Heart left ventricle (tissue), 16 donors: ENCODE measurements at regions not wholly inside any gene's neighbourhood (a gene's known extent, or its start where the extent isn't known, plus 50 kb on each side); places are given as distances from the start of the nearest gene placed in this dataset.

Source experiments
- ATAC-seq, 4 donors: fragments of 200-7000 bp; cut with Tn5 transposase; one replicate each; pipeline ENCODE4 v1.9.1; 2020 to 2022; ENCODE audit warnings: moderate library complexity in 4 of 4, mild to moderate bottlenecking in 3 of 4, moderate number of reproducible peaks in 1 of 4
- DNase-seq, 5 donors: peaks; one replicate each; pipeline ENCODE4 v3.0.0-alpha.2; 2020
- H3K27ac ChIP-seq, 12 donors: fragments of 200-600 bp; sonication (generic) in 4 of 12; one replicate each; pipeline versions ENCODE4 v1.5.0 to v1.8.0; 2016 to 2022; ENCODE audit warnings: mild to moderate bottlenecking in 2 of 12
- H3K27me3 ChIP-seq, 9 donors: fragments of 200-600 bp; sonication (generic) in 2 of 9; one replicate each; pipeline versions ENCODE4 v1.5.1 to v1.8.0; 2016 to 2022; ENCODE audit warnings: mild to moderate bottlenecking in 3 of 9
- H3K36me3 ChIP-seq, 9 donors: fragments of 200-600 bp; sonication (generic) in 2 of 9; one replicate each; pipeline versions ENCODE4 v1.5.0 to v1.8.0; 2018 to 2022; ENCODE audit warnings: mild to moderate bottlenecking in 2 of 9
- H3K4me1 ChIP-seq, 12 donors: fragments of 200-600 bp; sonication (generic) in 4 of 12; one replicate each; pipeline versions ENCODE4 v1.5.0 to v1.8.0; 2016 to 2022; ENCODE audit warnings: mild to moderate bottlenecking in 3 of 12
- H3K4me3 ChIP-seq, 12 donors: fragments of 200-600 bp; sonication (generic) in 4 of 12; one replicate each; pipeline versions ENCODE4 v1.5.0 to v1.8.0; 2017 to 2022; ENCODE audit warnings: mild to moderate bottlenecking in 9 of 12, moderate library complexity in 4 of 12
- H3K9me3 ChIP-seq, 12 donors: fragments of 200-600 bp; sonication (generic) in 4 of 12; one replicate each; pipeline versions ENCODE4 v1.5.0 to v1.8.0; 2016 to 2022; ENCODE audit warnings: mild to moderate bottlenecking in 1 of 12
- POLR2A ChIP-seq, 2 donors: fragments of 450-650 bp; IDR thresholded peaks; one replicate each; pipeline ENCODE4 v1.6.1; 2017; ENCODE audit warnings: antibody characterized with exemption in 2 of 2, mild to moderate bottlenecking in 2 of 2, moderate library complexity in 2 of 2
- WGBS, 4 donors: extraction: QIAGEN DNeasy Blood & Tissue Kit in 2 of 4; methylation state at CpG; one replicate each; pipeline versions ENCODE4 v1.1.5 to v1.1.7; 2013 to 2018; 5-methylcytosine and 5-hydroxymethylcytosine counted together
- intact Hi-C, 10 donors: fragments of 100-400 bp; cut with DNase I; formaldehyde crosslinking; loops; one replicate each; pipeline versions ENCODE4 v1.11.1 to v1.14.2; 2022
- TF ChIP-seq, protein P1 (sequence below), 12 donors: fragments of 200-600 bp; sonication (generic) in 4 of 12; IDR thresholded peaks; one replicate each; pipeline versions ENCODE4 v1.5.0 to v1.8.0; 2018 to 2022; ENCODE audit warnings: antibody characterized with exemption in 12 of 12, mild to moderate bottlenecking in 5 of 12
- donor health status: ischemic (EF 13 %, LVEDD 7.1; RV severe dilation, severe dysfunction).
- donor health status: healthy with polysubstance abuse.
- donor health status: DM: no; HTN: yes; CAD: no.
- donor health status: DM: no; HTN: no; CAD: no.
- donor health status: ischemic (EF 25% LVEDD 6.9; RV normal size, moderate dysfunction).
- donor health status: ischemic (EF 25% LVEDD 5.7; RV mildly dilated, moderate dysfunction).
- donor health status: healthy.
- donor health status: DM: yes; HTN: yes; CAD: no.
- donor health status: ischemic (EF 35%, LVEDD 5.7; RV mildly dilated, moderate dysfunction).
- donor health status: nonischemic (EF 11% LVEDD 7.7; RV severe dilation, severe dysfunction).
- donor health status: DM: yes; HTN: yes; CAD: no.
- donor health status: PGD.
- donor health status: ischemic (EF 29% LVEDD 5.4; RV normal size, mild dysfunction).
- donor health status: nonischemic (EF 23%, LVEDD 6.1; RV moderate dilation, normal function).

DNA sequence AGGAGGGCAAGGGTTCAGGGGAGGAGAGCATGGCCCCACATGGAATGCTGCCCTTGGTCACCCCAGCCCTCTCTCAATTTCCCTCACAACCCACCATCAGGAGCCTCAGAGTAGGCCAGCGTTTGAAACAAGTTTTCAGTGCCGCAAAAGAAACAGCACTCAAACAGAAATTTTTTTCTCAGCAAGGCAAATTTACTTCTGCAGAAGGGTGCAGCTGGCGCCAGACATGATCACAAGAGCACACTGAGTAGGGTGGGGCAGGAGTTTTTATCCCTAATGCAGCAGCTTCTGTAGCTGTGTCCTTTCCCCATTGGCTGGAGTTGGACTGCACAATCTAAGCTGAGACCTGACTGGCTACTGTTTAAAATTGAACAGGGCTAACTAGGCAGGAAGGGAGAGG is 287.8 kb upstream of the CDYL start:
- no peak for TF ChIP-seq POLR2A (IDR thresholded peaks at IDR 0.05)
- TF ChIP-seq, protein P1, sequence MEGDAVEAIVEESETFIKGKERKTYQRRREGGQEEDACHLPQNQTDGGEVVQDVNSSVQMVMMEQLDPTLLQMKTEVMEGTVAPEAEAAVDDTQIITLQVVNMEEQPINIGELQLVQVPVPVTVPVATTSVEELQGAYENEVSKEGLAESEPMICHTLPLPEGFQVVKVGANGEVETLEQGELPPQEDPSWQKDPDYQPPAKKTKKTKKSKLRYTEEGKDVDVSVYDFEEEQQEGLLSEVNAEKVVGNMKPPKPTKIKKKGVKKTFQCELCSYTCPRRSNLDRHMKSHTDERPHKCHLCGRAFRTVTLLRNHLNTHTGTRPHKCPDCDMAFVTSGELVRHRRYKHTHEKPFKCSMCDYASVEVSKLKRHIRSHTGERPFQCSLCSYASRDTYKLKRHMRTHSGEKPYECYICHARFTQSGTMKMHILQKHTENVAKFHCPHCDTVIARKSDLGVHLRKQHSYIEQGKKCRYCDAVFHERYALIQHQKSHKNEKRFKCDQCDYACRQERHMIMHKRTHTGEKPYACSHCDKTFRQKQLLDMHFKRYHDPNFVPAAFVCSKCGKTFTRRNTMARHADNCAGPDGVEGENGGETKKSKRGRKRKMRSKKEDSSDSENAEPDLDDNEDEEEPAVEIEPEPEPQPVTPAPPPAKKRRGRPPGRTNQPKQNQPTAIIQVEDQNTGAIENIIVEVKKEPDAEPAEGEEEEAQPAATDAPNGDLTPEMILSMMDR (IDR thresholded peaks at IDR 0.05): no peak
- Histone ChIP-seq H3K27me3 (no peaks in the 10 kb centered on the region), H3K36me3 (no peaks in the 10 kb centered on the region), H3K9me3 (peaks cover 0 to 22% (median 15%) of the 10 kb centered on the region in 12 donors), H3K4me1 (no peaks in the 10 kb centered on the region), H3K4me3 (no peak overlapping the region), H3K27ac (no peak overlapping the region)
- intact Hi-C loops: loop anchor here in 1 of 10 donors (10.0 kb wide), 1 partner anchor 446 kb away; no protein-coding TSS in a partner anchor
- no peak for DNase-seq
- 96 to 100% (median 98%) methylated on average over 3 of the region's 3 CpGs for WGBS, 4 donors
- ATAC-seq: no peak

DNA sequence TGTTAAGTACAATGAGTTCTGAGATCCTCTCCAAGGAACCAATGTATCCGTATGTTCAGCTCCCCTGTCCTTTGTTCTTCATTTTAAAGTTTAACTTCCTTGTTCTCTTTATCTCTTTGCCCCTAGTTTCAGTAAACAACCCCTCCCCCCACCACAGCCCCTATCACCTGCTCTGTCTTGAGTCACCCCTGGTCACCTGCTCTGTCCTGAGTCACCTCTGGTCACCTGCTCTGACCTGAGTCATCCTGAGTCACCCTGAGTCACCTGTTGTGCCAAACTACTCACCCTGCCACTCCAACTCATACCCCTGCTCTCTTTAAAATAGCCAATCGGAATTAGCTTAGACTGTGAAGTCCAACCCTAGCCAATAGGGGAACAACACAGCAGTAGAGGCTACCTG is 288.7 kb upstream of the CDYL start:
- ATAC-seq (no peak), DNase-seq (no peak)
- TF ChIP-seq, protein P1 (IDR thresholded peaks at IDR 0.05): no peak
- no peak for TF ChIP-seq POLR2A (IDR thresholded peaks at IDR 0.05)
- no peaks in the 10 kb centered on the region for H3K27me3 ChIP-seq
- 93 to 97% (median 95%) methylated on average over 2 of the region's 2 CpGs for WGBS, 4 donors
- intact Hi-C loops: loop anchor here in 1 of 10 donors (10.0 kb wide), 1 partner anchor 447 kb away; no protein-coding TSS in a partner anchor
- peaks cover 0 to 22% (median 15%) of the 10 kb centered on the region in 12 donors for H3K9me3 ChIP-seq
- H3K4me3 ChIP-seq: no peak overlapping the region
- H3K36me3 ChIP-seq: no peaks in the 10 kb centered on the region
- no peaks in the 10 kb centered on the region for H3K4me1 ChIP-seq
- no peak overlapping the region for H3K27ac ChIP-seq

DNA sequence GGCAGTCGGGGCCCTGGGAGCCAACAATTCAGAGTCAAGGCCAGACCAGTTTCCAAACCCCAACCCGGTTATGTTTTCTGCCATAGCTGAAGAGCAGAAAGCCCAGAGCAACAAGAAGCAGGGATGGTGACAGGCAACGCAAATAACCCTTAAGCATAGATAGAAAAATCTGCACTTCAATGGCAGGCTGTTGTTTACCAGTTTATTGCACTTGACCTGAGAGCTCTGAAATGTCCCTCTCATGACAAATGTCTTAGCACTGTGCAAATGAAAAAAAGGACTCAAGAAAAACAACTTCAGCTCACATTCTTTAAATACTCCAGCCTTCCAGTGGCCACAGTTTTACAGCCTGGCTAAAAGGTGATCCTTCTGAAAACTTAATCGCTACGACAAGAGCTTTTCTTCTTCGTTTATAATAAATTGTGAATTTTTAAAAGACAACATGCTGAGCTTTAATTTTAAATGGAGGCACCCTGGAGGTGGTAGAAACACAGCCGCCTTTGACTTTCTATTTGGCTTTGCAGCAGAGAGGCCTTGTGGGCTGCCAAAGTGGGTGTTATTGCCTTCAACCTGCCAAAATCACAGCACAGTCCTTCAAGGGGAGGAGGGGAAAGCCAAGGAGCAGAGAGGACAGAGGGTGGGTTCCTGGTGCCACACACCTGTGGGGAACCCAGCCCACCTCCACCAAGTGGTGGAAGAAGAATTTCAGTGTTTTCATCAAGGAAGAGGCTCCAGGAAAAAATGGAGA is 289.5 kb upstream of the CDYL start:
- Histone ChIP-seq H3K4me3 (no peak overlapping the region), H3K27ac (no peak overlapping the region), H3K9me3 (peaks cover 0 to 22% (median 15%) of the 10 kb centered on the region in 12 donors), H3K36me3 (no peaks in the 10 kb centered on the region), H3K27me3 (no peaks in the 10 kb centered on the region), H3K4me1 (no peaks in the 10 kb centered on the region)
- ATAC-seq: no peak
- no peak for DNase-seq
- intact Hi-C loops: loop anchor here in 1 of 10 donors (10.0 kb wide), 1 partner anchor 448 kb away; no protein-coding TSS in a partner anchor
- TF ChIP-seq, protein P1 (IDR thresholded peaks at IDR 0.05): no peak
- TF ChIP-seq POLR2A (IDR thresholded peaks at IDR 0.05): no peak
- 73 to 84% (median 82%) methylated on average over 6 to 7 of the region's 7 CpGs for WGBS, 4 donors

DNA sequence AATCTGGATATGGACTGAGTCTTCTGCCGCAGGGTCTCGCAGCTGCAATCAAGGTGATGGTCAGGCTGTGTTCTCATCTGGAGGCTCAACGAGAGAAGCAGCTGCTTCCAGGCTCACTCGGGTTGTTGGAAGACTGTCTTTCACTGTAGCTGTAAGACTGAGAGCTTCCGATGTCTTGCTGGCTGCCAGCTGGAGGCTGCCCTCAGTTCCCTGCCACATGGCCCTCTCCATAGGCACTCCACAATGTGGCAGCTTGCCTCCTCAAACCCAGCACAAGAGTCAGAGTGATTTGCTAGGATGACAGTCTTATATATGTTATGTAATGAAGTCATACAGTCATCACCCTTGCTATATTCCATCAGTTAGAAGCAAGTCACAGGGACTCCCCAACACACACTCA is 290.5 kb upstream of the CDYL start:
- 92 to 100% (median 94%) methylated on average over 4 to 5 of the region's 5 CpGs for WGBS, 4 donors
- intact Hi-C loops: loop anchor here in 1 of 10 donors (10.0 kb wide), 1 partner anchor 449 kb away; no protein-coding TSS in a partner anchor
- no peaks in the 10 kb centered on the region for H3K36me3 ChIP-seq
- H3K4me3 ChIP-seq: no peak overlapping the region
- H3K27ac ChIP-seq: no peak overlapping the region
- DNase-seq: no peak
- H3K4me1 ChIP-seq: no peaks in the 10 kb centered on the region
- peaks cover 0 to 22% (median 15%) of the 10 kb centered on the region in 12 donors for H3K9me3 ChIP-seq
- ATAC-seq: no peak
- H3K27me3 ChIP-seq: no peaks in the 10 kb centered on the region
- TF ChIP-seq, protein P1 (IDR thresholded peaks at IDR 0.05): no peak
- no peak for TF ChIP-seq POLR2A (IDR thresholded peaks at IDR 0.05)
